K562 (cell line): ENCODE measurements at regions not wholly inside any gene's neighbourhood (a gene's known extent, or its start where the extent isn't known, plus 50 kb on each side); places are given as distances from the start of the nearest gene placed in this dataset.

Source experiments
- ARID3A ChIP-seq: IDR thresholded peaks from 2 replicates; pipeline ENCODE4 v1.6.1; 2012; ENCODE audit warnings: low read depth, low read length, improper control_type of control experiment, borderline replicate concordance
- CBX1 ChIP-seq: sonication (generic); IDR thresholded peaks from 2 replicates; pipeline ENCODE4 v1.6.1; 2016; ENCODE audit warnings: antibody characterized with exemption, low read depth, mild to moderate bottlenecking
- CC2D1A ChIP-seq: fragments of 450-650 bp; IDR thresholded peaks from 2 replicates; pipeline ENCODE4 v1.6.1; 2017; ENCODE audit warnings: mild to moderate bottlenecking
- CCAR2 ChIP-seq: fragments of 200-400 bp; formaldehyde crosslinking; IDR thresholded peaks from 2 replicates; pipeline ENCODE4 v1.6.1; 2017; ENCODE audit warnings: mild to moderate bottlenecking, low read depth, low read length
- CGGBP1 ChIP-seq: fragments of 250-450 bp; sonication (Bioruptor Pico); IDR thresholded peaks from 2 replicates; pipeline ENCODE4 v1.9.0; 2021; ENCODE audit warnings: mild to moderate bottlenecking
- ERF ChIP-seq: fragments of 450-650 bp; formaldehyde crosslinking; IDR thresholded peaks from 2 replicates; pipeline ENCODE4 v1.4.0; 2020; ENCODE audit warnings: mild to moderate bottlenecking, mixed read lengths
- FOSL1 ChIP-seq: fragments of 200-800 bp; sonication (Bioruptor generic); conservative IDR thresholded peaks from 2 replicates; pipeline ENCODE4 v1.6.1; 2016; ENCODE audit warnings: missing genetic modification characterization, missing compliant biosample characterization
- HDAC6 ChIP-seq: IDR thresholded peaks from 2 replicates; pipeline ENCODE4 v1.6.1; 2012; ENCODE audit warnings: low read depth, mild to moderate bottlenecking, control low read depth, inconsistent platforms, low read length, moderate library complexity
- KLF1 ChIP-seq: fragments of 450-650 bp; IDR thresholded peaks from 2 replicates; pipeline ENCODE4 v1.6.1; 2016; ENCODE audit warnings: missing genetic modification characterization, missing compliant biosample characterization
- LCOR ChIP-seq: sonication (generic); formaldehyde crosslinking; IDR thresholded peaks from 2 replicates; pipeline ENCODE4 v1.8.0; 2022; ENCODE audit warnings: mild to moderate bottlenecking, missing genetic modification reagents
- NKRF ChIP-seq: fragments of 450-650 bp; IDR thresholded peaks from 2 replicates; pipeline ENCODE4 v1.6.1; 2016; ENCODE audit warnings: borderline replicate concordance
- PHB2 ChIP-seq: fragments of 450-650 bp; IDR thresholded peaks from 2 replicates; pipeline ENCODE4 v1.6.1; 2017; ENCODE audit warnings: low read depth
- PHF20 ChIP-seq: fragments of 450-650 bp; IDR thresholded peaks from 2 replicates; pipeline ENCODE4 v1.6.1; 2018; ENCODE audit not compliant: partially characterized antibody
- SAFB ChIP-seq: fragments of 200-400 bp; formaldehyde crosslinking; IDR thresholded peaks from 2 replicates; pipeline ENCODE4 v1.6.1; 2017; ENCODE audit warnings: low read depth, low read length, borderline replicate concordance
- SMARCB1 ChIP-seq: IDR thresholded peaks from 2 replicates; pipeline ENCODE4 v1.6.1; 2011; ENCODE audit warnings: improper control_type of control experiment, low read depth; ENCODE audit not compliant: insufficient read length
- SUPT5H ChIP-seq: fragments of 450-650 bp; IDR thresholded peaks from 2 replicates; pipeline ENCODE4 v1.6.1; 2016
- ZEB2 ChIP-seq: fragments of 450-650 bp; IDR thresholded peaks from 2 replicates; pipeline ENCODE4 v1.6.1; 2016
- ZFPM2 ChIP-seq: fragments of 250-450 bp; sonication (Bioruptor Pico); IDR thresholded peaks from 2 replicates; pipeline ENCODE4 v1.5.1; 2022; ENCODE audit warnings: mild to moderate bottlenecking
- ZNF124 ChIP-seq: sonication (generic); formaldehyde crosslinking; IDR thresholded peaks from 2 replicates; pipeline ENCODE4 v1.8.1; 2022; ENCODE audit warnings: missing genetic modification reagents
- ZNF316 ChIP-seq: fragments of 450-650 bp; IDR thresholded peaks from 2 replicates; pipeline ENCODE4 v1.6.1; 2016
- ZNF41 ChIP-seq: fragments of 250-450 bp; sonication (Bioruptor Pico); conservative IDR thresholded peaks from 2 replicates; pipeline ENCODE4 v1.4.0; 2020; ENCODE audit warnings: mild to moderate bottlenecking
- ZNF696 ChIP-seq: fragments of 250-450 bp; sonication (Bioruptor Pico); conservative IDR thresholded peaks from 2 replicates; pipeline ENCODE4 v1.4.0; 2020; ENCODE audit warnings: mild to moderate bottlenecking, moderate library complexity
- ZNF76 ChIP-seq: fragments of 250-450 bp; sonication (Bioruptor Pico); IDR thresholded peaks from 2 replicates; pipeline ENCODE4 v1.4.0; 2020; ENCODE audit warnings: mild to moderate bottlenecking, moderate library complexity, borderline replicate concordance
- ZNF764 ChIP-seq: fragments of 250-450 bp; sonication (Bioruptor Pico); IDR thresholded peaks from 2 replicates; pipeline ENCODE4 v1.4.0; 2020; ENCODE audit warnings: low read depth, mild to moderate bottlenecking, moderate library complexity
- TF ChIP-seq, protein P1 (sequence below): sonication (generic); formaldehyde crosslinking; IDR thresholded peaks from 2 replicates; pipeline ENCODE4 v1.5.0; 2020; ENCODE audit warnings: missing genetic modification reagents
- TF ChIP-seq, protein P2 (sequence below): fragments of 250-450 bp; sonication (Bioruptor Pico); IDR thresholded peaks from 2 replicates; pipeline ENCODE4 v1.8.0; 2022; ENCODE audit warnings: inconsistent platforms, mild to moderate bottlenecking, moderate library complexity, borderline replicate concordance

GRCh38 chr6:26158076-26158580 lies 70.9 kb downstream of the HFE start (continued):
- TF ChIP-seq FOSL1 (tag): peak; percentile 61
- no peak for TF ChIP-seq ZEB2
- no peak for TF ChIP-seq SMARCB1
- TF ChIP-seq PHB2: no peak
- peak; percentile 61 for TF ChIP-seq SUPT5H
- peak; percentile 69; the same call in 1 of the 2 replicates for TF ChIP-seq NKRF
- TF ChIP-seq, protein P1, sequence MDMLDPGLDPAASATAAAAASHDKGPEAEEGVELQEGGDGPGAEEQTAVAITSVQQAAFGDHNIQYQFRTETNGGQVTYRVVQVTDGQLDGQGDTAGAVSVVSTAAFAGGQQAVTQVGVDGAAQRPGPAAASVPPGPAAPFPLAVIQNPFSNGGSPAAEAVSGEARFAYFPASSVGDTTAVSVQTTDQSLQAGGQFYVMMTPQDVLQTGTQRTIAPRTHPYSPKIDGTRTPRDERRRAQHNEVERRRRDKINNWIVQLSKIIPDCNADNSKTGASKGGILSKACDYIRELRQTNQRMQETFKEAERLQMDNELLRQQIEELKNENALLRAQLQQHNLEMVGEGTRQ (CRISPR knock-in tag): no peak
- no peak for TF ChIP-seq CCAR2
- peak; percentile 52; the same call in 1 of the 2 replicates for TF ChIP-seq HDAC6
- peak; percentile 9; the same call in 1 of the 2 replicates for TF ChIP-seq CC2D1A
- no peak for TF ChIP-seq ERF
- TF ChIP-seq ZNF124 (CRISPR knock-in tag): no peak
- no peak for TF ChIP-seq ZNF41 (CRISPR knock-in tag)
- TF ChIP-seq ZNF764 (CRISPR knock-in tag): 0 out of 2 replicates have a peak, but pooled peaks have one; percentile 15
- TF ChIP-seq KLF1 (tag): no peak
- TF ChIP-seq CBX1: no peak; the same call in 1 of the 2 replicates
- TF ChIP-seq CGGBP1 (CRISPR knock-in tag): peak; percentile 98; the same call in 1 of the 2 replicates
- peak; percentile 53; the same call in 1 of the 2 replicates for TF ChIP-seq SAFB
- TF ChIP-seq, protein P2, sequence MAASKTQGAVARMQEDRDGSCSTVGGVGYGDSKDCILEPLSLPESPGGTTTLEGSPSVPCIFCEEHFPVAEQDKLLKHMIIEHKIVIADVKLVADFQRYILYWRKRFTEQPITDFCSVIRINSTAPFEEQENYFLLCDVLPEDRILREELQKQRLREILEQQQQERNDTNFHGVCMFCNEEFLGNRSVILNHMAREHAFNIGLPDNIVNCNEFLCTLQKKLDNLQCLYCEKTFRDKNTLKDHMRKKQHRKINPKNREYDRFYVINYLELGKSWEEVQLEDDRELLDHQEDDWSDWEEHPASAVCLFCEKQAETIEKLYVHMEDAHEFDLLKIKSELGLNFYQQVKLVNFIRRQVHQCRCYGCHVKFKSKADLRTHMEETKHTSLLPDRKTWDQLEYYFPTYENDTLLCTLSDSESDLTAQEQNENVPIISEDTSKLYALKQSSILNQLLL: no peak
- TF ChIP-seq ZFPM2 (CRISPR knock-in tag): no peak
- TF ChIP-seq ZNF76 (CRISPR knock-in tag): no peak
- peak; percentile 77; the same call in 1 of the 2 replicates for TF ChIP-seq LCOR
- no peak for TF ChIP-seq PHF20
- peak; percentile 96 for TF ChIP-seq ARID3A
- TF ChIP-seq ZNF696: no peak
- peak; percentile 92 for TF ChIP-seq ZNF316
